ENCODE measurements at regions not wholly inside any gene's neighbourhood (a gene's known extent, or its start where the extent isn't known, plus 50 kb on each side); places are given as distances from the start of the nearest gene placed in this dataset.

DNA sequence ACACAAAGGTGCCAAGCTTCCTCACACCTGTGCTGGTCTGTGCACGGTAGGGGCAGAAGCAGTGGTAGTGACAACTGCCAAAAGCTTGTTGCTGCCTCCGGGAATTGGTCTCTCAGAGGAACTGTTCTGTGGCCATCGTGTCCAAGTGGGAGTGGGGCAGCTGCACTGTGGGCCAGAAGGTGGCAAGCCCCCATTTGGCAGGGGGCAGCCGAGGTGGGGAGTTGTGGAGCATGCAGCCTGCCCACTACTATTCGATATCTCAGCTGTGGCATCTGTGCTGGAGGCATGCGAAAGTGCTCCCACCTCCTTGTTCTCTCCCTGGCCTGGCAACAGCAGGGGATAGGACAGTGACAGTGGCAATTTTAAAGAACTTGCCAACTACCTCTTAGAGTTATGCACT, 192.8 kb downstream of the TBX22 start:
- TF ChIP-seq CTCF (conservative IDR thresholded peaks at IDR 0.05) (no peak), EZH2 (IDR thresholded peaks at IDR 0.05; ENCODE audit: low read depth) (no peak)
